ENCODE measurements at regions not wholly inside any gene's neighbourhood (a gene's known extent, or its start where the extent isn't known, plus 50 kb on each side); places are given as distances from the start of the nearest gene placed in this dataset.
"Not testable (repeated sequence)": the region's sequence is repeated elsewhere in the genome, so short reads cannot be mapped to it uniquely, and the experiment has no call there.

DNA sequence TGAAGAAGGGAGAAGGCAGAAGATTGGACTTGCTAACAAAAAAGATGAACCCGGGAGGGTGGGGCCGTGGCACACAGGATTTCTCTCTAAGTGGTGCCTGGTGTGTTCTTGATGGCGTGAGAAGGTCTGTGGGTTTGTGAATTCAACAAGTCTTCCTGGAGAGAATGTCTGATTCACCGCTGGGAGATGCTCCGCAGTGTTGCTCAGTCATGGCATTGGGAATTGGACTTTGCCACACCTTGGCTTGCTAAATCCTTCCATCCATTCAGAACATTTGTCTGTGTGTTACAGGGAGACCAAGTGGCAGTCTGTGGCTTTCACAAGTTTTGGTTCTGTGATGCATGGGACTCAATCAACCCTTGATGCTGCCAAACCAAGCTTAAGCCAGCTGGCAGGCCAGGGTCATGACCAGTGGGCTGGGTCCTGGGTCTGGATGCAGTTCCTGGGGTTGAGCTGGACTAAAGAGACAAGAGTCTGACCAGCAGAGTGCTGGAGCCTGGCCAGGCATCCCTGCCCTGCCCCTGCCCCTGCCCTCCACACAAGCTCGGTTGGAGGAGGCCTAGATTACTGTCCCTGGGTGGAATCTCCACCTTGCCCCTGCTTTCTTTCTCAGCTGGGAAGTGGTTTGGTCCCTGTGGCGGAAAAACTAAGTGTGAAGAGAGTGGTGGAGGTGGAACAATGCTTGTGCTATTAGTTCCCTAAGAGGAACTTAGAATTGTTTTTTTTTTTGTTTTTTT lies 3073.7 kb downstream of the RPIA start:
- 86% methylated on average over 1 to 2 of the region's 7 CpGs for WGBS, 2 experiments
- not testable (repeated sequence) for H3K4me1 ChIP-seq (ENCODE audit: control insufficient read depth, insufficient read depth, low read length); H3K36me3 ChIP-seq (ENCODE audit: control insufficient read depth, insufficient read depth, low read length); H3K27me3 ChIP-seq (ENCODE audit: control insufficient read depth, insufficient read depth, low read length, poor library complexity, severe bottlenecking); H3K27ac ChIP-seq (ENCODE audit: insufficient read depth, low read depth, low read length, poor library complexity, severe bottlenecking); H3K9me3 ChIP-seq (ENCODE audit: control insufficient read depth, low read length); H3K4me3 ChIP-seq (ENCODE audit: insufficient read depth, low read depth, low read length)

DNA sequence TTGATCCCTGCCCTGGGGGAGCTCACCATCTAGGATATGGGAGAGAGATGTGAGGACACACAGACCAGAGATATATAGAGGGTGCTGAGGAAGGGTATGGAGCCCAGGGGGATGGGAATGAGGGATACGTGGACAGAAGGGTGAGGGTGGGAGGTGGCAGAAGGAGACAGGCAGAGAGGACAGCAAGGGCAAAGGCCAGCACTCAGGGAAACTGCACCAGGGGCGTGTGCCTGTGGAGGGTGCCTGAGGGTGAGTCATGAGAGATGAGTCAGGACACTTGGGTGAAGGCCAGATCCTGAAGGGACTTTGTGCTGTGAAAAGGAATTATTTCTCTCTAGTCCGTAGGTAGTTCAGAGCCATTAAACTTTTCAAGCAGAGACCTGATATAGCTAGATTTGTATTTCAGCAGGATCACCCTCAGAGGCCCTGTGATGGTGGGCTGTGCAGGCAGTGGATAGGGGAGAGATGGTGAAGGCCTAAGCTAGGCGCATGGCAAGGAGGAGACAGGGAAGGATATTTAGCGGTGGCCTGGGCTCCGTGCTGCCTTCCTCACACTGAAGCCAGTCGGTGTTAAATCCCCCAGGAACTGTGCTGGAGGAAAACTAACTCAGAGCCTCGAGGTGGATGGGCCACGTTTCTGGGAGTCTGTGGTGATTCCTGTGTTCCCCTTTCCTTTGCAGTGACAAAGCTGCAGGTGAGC lies 3075.0 kb downstream of the RPIA start:
- 92 to 93% methylated on average over 7 to 8 of the region's 9 CpGs for WGBS, 2 experiments
- H3K27me3 ChIP-seq (ENCODE audit: control insufficient read depth, insufficient read depth, low read length, poor library complexity, severe bottlenecking); H3K4me1 ChIP-seq (ENCODE audit: control insufficient read depth, insufficient read depth, low read length); H3K27ac ChIP-seq (ENCODE audit: insufficient read depth, low read depth, low read length, poor library complexity, severe bottlenecking); H3K9me3 ChIP-seq (ENCODE audit: control insufficient read depth, low read length); H3K36me3 ChIP-seq (ENCODE audit: control insufficient read depth, insufficient read depth, low read length); H3K4me3 ChIP-seq (ENCODE audit: insufficient read depth, low read depth, low read length): not testable (repeated sequence)

DNA sequence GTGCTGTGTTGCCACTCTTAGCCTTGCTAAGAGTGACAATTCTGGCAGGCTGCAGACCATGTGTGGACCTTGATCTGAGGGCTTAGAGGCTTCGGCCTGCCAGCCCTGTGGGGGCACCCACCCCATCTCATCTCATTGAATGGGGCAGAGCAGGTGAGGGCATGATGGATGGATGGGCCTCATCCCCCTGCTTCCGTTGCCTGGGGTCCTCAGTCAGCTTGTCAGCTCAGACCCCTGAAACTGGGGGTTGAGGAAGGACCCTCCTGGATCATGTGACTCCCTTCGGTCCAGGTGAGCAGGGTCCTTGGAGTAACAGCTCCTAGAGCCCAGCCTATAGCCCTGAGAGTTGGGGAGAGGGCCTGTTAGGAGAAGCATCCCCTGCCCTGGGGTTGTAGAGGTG lies 3076.8 kb downstream of the RPIA start:
- WGBS, 2 experiments = 92 to 95% methylated on average over 3 of the region's 3 CpGs
- not testable (repeated sequence) for H3K4me3 ChIP-seq (ENCODE audit: insufficient read depth, low read depth, low read length); H3K36me3 ChIP-seq (ENCODE audit: control insufficient read depth, insufficient read depth, low read length); H3K27me3 ChIP-seq (ENCODE audit: control insufficient read depth, insufficient read depth, low read length, poor library complexity, severe bottlenecking); H3K9me3 ChIP-seq (ENCODE audit: control insufficient read depth, low read length); H3K27ac ChIP-seq (ENCODE audit: insufficient read depth, low read depth, low read length, poor library complexity, severe bottlenecking); H3K4me1 ChIP-seq (ENCODE audit: control insufficient read depth, insufficient read depth, low read length)

DNA sequence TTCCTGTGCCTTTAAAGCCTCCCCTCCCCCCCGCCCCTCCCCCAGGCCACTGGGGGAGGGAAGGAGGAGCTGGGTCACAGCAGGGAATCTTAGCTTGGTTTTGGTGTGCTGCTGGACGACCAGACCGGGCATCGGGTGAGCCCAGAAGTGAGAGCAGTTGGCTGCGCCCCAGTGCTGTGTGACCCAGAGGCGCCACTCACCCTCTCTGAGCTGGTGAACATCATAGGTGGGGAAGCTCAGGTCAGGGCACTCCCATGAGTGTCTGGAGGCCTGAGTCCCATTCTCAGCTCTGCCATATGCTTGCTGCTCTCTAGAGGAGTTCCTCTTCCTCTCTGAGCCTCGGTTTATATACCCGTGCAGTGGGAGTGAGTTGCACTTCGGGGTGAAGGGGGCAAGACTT lies 3077.5 kb downstream of the RPIA start:
- H3K4me3 ChIP-seq (ENCODE audit: insufficient read depth, low read depth, low read length) = not testable (repeated sequence)
- 71 to 78% methylated on average over 8 to 9 of the region's 9 CpGs for WGBS, 2 experiments

DNA sequence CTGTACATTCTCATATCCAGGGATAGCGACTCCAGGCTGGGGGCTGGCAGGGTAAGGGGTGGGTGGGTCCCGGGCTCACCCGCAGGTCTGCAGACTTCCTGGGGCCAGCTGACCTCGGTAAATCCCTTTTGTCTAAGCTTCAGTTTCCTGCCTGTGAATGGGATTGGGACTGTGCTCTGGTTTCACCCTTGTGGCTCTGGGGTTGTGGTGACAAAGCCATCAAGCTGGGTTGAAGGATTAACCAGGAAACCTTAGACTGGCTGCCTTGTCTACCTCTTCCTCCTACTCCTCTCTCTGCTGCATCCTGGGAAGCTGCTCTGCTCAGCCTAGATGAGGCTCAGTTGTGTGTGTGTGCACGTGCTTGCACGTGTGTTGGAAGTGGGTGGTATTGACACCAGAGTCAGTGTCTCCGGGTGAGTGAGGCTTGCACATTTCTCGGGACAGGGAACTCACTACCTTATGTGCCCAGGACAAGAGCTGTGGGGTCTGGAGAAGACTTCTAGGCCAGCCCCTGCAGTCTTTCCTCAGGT lies 3078.6 kb downstream of the RPIA start:
- H3K4me3 ChIP-seq (ENCODE audit: insufficient read depth, low read depth, low read length); H3K9me3 ChIP-seq (ENCODE audit: control insufficient read depth, low read length); H3K27ac ChIP-seq (ENCODE audit: insufficient read depth, low read depth, low read length, poor library complexity, severe bottlenecking); H3K27me3 ChIP-seq (ENCODE audit: control insufficient read depth, insufficient read depth, low read length, poor library complexity, severe bottlenecking); H3K4me1 ChIP-seq (ENCODE audit: control insufficient read depth, insufficient read depth, low read length); H3K36me3 ChIP-seq (ENCODE audit: control insufficient read depth, insufficient read depth, low read length): not testable (repeated sequence)
- 43 to 54% methylated on average over 6 of the region's 8 CpGs for WGBS, 2 experiments

More for the DNA sequence above, 3077.5 kb downstream of the RPIA start:
- not testable (repeated sequence) for H3K9me3 ChIP-seq (ENCODE audit: control insufficient read depth, low read length); H3K4me1 ChIP-seq (ENCODE audit: control insufficient read depth, insufficient read depth, low read length); H3K36me3 ChIP-seq (ENCODE audit: control insufficient read depth, insufficient read depth, low read length); H3K27me3 ChIP-seq (ENCODE audit: control insufficient read depth, insufficient read depth, low read length, poor library complexity, severe bottlenecking); H3K27ac ChIP-seq (ENCODE audit: insufficient read depth, low read depth, low read length, poor library complexity, severe bottlenecking)

DNA sequence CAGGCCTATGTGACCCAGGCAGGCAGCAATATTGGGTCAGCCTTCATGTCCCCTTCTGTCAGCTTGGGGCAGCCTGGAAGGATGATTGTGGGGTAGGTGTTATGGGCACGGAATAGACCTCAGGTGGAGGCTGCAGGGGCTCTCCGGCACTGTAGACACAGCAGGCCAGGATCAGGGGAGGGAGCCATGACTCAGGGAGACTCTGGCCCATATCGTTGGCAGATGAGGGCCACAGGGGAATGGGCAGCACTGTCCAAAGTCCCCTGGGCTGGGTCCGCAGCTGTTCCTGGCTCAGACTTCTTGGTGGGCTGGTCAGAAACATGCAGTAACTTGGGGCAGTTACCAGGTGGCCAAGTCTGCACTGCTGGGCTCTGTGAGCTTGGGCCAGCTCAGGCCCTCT lies 3080.1 kb downstream of the RPIA start:
- not testable (repeated sequence) for H3K36me3 ChIP-seq (ENCODE audit: control insufficient read depth, insufficient read depth, low read length); H3K4me3 ChIP-seq (ENCODE audit: insufficient read depth, low read depth, low read length); H3K27ac ChIP-seq (ENCODE audit: insufficient read depth, low read depth, low read length, poor library complexity, severe bottlenecking); H3K27me3 ChIP-seq (ENCODE audit: control insufficient read depth, insufficient read depth, low read length, poor library complexity, severe bottlenecking); H3K9me3 ChIP-seq (ENCODE audit: control insufficient read depth, low read length); H3K4me1 ChIP-seq (ENCODE audit: control insufficient read depth, insufficient read depth, low read length)
- WGBS, 2 experiments = 93 to 94% methylated on average over 3 of the region's 4 CpGs

DNA sequence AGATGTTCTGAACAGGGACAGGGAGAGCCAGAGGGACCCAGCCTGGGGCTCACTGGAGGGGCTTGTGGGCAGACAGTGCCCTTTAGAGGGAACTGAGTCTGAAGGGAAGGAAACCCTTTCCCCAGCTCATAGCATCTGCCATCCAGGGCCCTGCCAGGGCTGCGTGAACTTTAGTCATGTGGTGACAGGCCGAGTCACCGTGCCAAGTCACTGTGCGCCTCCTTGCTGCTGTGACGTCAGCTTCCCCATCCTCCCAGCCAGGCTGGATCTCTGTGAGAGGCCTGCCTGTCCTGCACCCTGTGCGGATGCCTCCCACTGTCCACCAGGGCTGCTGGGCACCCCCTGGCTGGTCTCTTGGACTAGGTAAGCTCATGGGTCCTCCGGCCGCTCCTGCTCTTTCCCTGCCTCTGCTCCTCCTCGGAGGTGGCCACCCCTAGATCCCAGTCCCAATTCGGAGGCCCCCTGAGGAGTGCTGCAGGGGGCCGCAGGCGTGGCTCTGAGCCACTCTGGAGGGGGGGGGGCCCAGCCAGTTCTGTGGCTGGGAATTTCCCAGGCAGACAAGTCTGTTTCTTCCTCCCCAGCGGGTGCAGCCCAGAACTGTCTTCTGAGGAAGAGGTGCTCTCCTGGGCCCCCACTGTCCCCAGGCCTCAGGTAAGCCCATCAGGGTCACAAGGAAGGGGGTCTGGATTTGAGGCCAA lies 3080.9 kb downstream of the RPIA start:
- H3K36me3 ChIP-seq (ENCODE audit: control insufficient read depth, insufficient read depth, low read length); H3K4me3 ChIP-seq (ENCODE audit: insufficient read depth, low read depth, low read length); H3K9me3 ChIP-seq (ENCODE audit: control insufficient read depth, low read length); H3K27me3 ChIP-seq (ENCODE audit: control insufficient read depth, insufficient read depth, low read length, poor library complexity, severe bottlenecking); H3K27ac ChIP-seq (ENCODE audit: insufficient read depth, low read depth, low read length, poor library complexity, severe bottlenecking); H3K4me1 ChIP-seq (ENCODE audit: control insufficient read depth, insufficient read depth, low read length): not testable (repeated sequence)
- 88 to 89% methylated on average over 6 to 10 of the region's 13 CpGs for WGBS, 2 experiments

DNA sequence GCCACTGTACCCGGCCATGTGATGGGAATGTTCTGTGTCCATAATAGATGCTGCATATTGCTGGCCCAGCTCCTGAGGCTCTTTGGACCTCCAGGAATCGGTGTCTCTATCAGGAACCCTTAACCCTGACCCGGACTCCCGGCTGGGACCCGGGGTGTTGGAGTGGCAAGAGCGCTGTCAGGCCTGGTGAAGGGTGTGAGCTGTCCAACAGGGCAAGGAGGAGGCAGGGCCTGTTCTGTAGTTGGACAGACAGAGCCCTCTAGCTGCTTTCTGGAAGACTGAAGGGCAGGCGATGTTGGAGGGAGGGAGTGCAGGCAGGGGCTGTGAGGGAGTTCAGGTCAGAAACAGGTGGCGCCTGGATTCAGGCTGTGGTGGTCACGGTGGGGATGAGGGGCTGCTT lies 3082.3 kb downstream of the RPIA start:
- H3K27ac ChIP-seq (ENCODE audit: insufficient read depth, low read depth, low read length, poor library complexity, severe bottlenecking); H3K9me3 ChIP-seq (ENCODE audit: control insufficient read depth, low read length); H3K4me3 ChIP-seq (ENCODE audit: insufficient read depth, low read depth, low read length); H3K4me1 ChIP-seq (ENCODE audit: control insufficient read depth, insufficient read depth, low read length); H3K27me3 ChIP-seq (ENCODE audit: control insufficient read depth, insufficient read depth, low read length, poor library complexity, severe bottlenecking); H3K36me3 ChIP-seq (ENCODE audit: control insufficient read depth, insufficient read depth, low read length): not testable (repeated sequence)
- WGBS, 2 experiments = 86 to 95% methylated on average over 4 of the region's 9 CpGs

DNA sequence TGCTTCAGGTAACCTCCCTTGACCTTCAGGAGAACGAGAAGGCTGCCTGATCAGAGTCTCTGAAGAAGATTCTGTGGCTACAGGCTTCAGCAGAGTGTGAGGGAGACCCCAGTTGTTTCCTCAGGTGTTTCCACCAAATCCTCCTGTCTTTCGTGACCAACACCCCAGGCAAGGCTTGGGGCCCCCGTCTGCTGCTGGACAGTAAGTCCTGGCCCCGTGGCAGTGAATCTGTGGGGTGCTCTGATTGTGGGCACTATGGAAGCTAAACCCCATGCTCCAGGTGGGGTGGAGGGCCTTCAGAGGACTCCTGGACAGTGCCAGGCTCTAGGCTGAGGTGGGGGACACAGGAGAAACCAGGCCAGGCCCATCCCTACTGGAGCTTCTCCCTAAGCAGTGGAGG lies 3083.7 kb downstream of the RPIA start:
- WGBS, 2 experiments = 88 to 90% methylated on average over 4 of the region's 4 CpGs
- not testable (repeated sequence) for H3K36me3 ChIP-seq (ENCODE audit: control insufficient read depth, insufficient read depth, low read length); H3K9me3 ChIP-seq (ENCODE audit: control insufficient read depth, low read length); H3K4me3 ChIP-seq (ENCODE audit: insufficient read depth, low read depth, low read length); H3K4me1 ChIP-seq (ENCODE audit: control insufficient read depth, insufficient read depth, low read length); H3K27me3 ChIP-seq (ENCODE audit: control insufficient read depth, insufficient read depth, low read length, poor library complexity, severe bottlenecking); H3K27ac ChIP-seq (ENCODE audit: insufficient read depth, low read depth, low read length, poor library complexity, severe bottlenecking)

DNA sequence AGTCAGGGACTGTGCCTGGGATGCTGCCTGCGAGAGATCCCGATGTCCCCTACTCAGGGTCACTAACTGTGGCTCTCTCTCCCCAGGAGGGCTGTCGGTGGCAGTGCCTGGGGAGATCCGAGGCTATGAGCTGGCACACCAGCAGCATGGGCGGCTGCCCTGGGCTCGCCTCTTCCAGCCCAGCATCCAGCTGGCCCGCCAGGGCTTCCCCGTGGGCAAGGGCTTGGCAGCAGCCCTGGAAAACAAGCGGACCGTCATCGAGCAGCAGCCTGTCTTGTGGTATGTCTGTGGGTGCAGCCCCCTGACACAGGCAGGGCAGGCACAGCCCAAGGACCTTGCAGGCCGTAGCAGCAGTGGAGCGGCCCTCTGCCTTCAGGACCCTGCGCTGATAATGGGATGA lies 3088.9 kb downstream of the RPIA start:
- not testable (repeated sequence) for H3K27ac ChIP-seq (ENCODE audit: insufficient read depth, low read depth, low read length, poor library complexity, severe bottlenecking); H3K27me3 ChIP-seq (ENCODE audit: control insufficient read depth, insufficient read depth, low read length, poor library complexity, severe bottlenecking); H3K9me3 ChIP-seq (ENCODE audit: control insufficient read depth, low read length); H3K36me3 ChIP-seq (ENCODE audit: control insufficient read depth, insufficient read depth, low read length); H3K4me3 ChIP-seq (ENCODE audit: insufficient read depth, low read depth, low read length); H3K4me1 ChIP-seq (ENCODE audit: control insufficient read depth, insufficient read depth, low read length)
- 95 to 96% methylated on average over 11 to 14 of the region's 14 CpGs for WGBS, 2 experiments

All from ectodermal cell (in vitro differentiated cells).